ENCODE measurements at regions not wholly inside any gene's neighbourhood (a gene's known extent, or its start where the extent isn't known, plus 50 kb on each side); places are given as distances from the start of the nearest gene placed in this dataset.

GRCh38 chr1:238469146-238469631 lies 578.5 kb upstream of the ZP4 start:
- Histone ChIP-seq H3K27ac (ENCODE audit: low read length in 2 of 2) (no peak overlapping the region), H4K20me1 (ENCODE audit: control insufficient read depth, insufficient read depth, low read length, poor library complexity, severe bottlenecking) (no peaks in the 10 kb centered on the region), H3K4me3 (ENCODE audit: control extremely low read depth in 1 of 5, extremely low read depth in 1 of 5, insufficient read depth in 1 of 5, low read depth in 2 of 5, low read length in 4 of 5) (no peak overlapping the region), H3K27me3 (replicated peaks in 1 of 4; ENCODE audit: control extremely low read depth in 1 of 4, control insufficient read depth in 3 of 4, insufficient read depth in 4 of 4, low read length in 3 of 4) (no peaks in the 10 kb centered on the region), H3K9me3 (ENCODE audit: control extremely low read depth in 1 of 3, control insufficient read depth in 2 of 3, insufficient read depth in 1 of 3, low read length in 2 of 3) (peaks cover 0 to 1% (median 0%) of the 10 kb centered on the region in 3 donors), H2AFZ (ENCODE audit: insufficient read depth, low read depth, low read length, poor library complexity, severe bottlenecking) (no peak overlapping the region), H3K79me2 (ENCODE audit: control insufficient read depth, insufficient read depth, low read length) (no peaks in the 10 kb centered on the region), H3K4me2 (replicated peaks; ENCODE audit: low read depth, low read length, poor library complexity, severe bottlenecking) (no peak overlapping the region), H3K4me1 (ENCODE audit: control insufficient read depth in 2 of 2, insufficient read depth in 2 of 2, low read length in 2 of 2) (no peaks in the 10 kb centered on the region), H3K36me3 (replicated peaks in 1 of 2; ENCODE audit: control extremely low read depth in 1 of 2, control insufficient read depth in 1 of 2, extremely low read depth in 1 of 2, insufficient read depth in 2 of 2, low read length in 1 of 2) (no peaks in the 10 kb centered on the region), H3K9ac (ENCODE audit: low read length) (no peak overlapping the region)
- ChIA-PET CTCF (no interaction called here), POLR2A (no interaction called here)
- ATAC-seq (ENCODE audit: low read depth) (no peak), DNase-seq (no peak)
- Mint-ChIP-seq H3K4me1 (no peaks in the 10 kb centered on the region), H3K27ac (no peak overlapping the region), H3K9me3 (ENCODE audit: insufficient read depth) (peaks cover 3% of the 10 kb centered on the region), H3K27me3 (no peaks in the 10 kb centered on the region), H3K4me3 (no peak overlapping the region)
- WGBS (ENCODE audit: insufficient coverage), result 86% methylated on average over 3 of the region's 4 CpGs
- intact Hi-C loops (cut with micrococcal nuclease), result no loop called here
- TF ChIP-seq EZH2 (IDR thresholded peaks at IDR 0.05; ENCODE audit: borderline replicate concordance, insufficient read depth, low read depth, low read length, poor library complexity, severe bottlenecking), result no peak

DNA sequence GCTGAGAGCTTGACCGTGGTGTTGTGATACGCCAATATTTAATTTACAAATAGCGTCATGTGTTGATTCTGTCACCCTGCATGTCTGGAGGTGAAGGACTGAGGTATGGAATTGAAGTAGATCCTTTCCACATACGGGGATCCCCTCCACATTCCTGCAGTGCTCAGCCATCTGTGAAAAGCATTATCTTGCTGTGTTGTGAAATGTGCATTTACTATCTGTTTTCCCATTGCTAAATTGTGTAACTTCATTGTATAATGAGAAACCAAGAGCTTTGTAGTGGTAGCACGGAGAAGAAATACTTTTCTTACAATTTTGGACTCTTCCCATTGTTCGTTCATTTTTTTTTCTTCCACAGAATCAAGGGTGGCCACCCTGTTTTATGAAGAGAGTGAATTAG lies 577.3 kb upstream of the ZP4 start:
- no peaks in the 10 kb centered on the region for H3K9me3 ChIP-seq (ENCODE audit: control extremely low read depth in 1 of 3, control insufficient read depth in 2 of 3, insufficient read depth in 1 of 3, low read length in 2 of 3)
- no peaks in the 10 kb centered on the region for H3K79me2 ChIP-seq (ENCODE audit: control insufficient read depth, insufficient read depth, low read length)
- H3K27me3 Mint-ChIP-seq, result no peaks in the 10 kb centered on the region
- no peak overlapping the region for H3K27ac Mint-ChIP-seq
- H3K4me2 ChIP-seq (replicated peaks; ENCODE audit: low read depth, low read length, poor library complexity, severe bottlenecking), result no peak overlapping the region
- no peak overlapping the region for H2AFZ ChIP-seq (ENCODE audit: insufficient read depth, low read depth, low read length, poor library complexity, severe bottlenecking)
- H3K4me3 ChIP-seq (ENCODE audit: control extremely low read depth in 1 of 5, extremely low read depth in 1 of 5, insufficient read depth in 1 of 5, low read depth in 2 of 5, low read length in 4 of 5), result no peak overlapping the region
- no peak overlapping the region for H3K9ac ChIP-seq (ENCODE audit: low read length)
- H3K9me3 Mint-ChIP-seq (ENCODE audit: insufficient read depth), result peaks cover 3% of the 10 kb centered on the region
- no peaks in the 10 kb centered on the region for H3K4me1 ChIP-seq (ENCODE audit: control insufficient read depth in 2 of 2, insufficient read depth in 2 of 2, low read length in 2 of 2)
- no peaks in the 10 kb centered on the region for H3K4me1 Mint-ChIP-seq
- DNase-seq (no peak), ATAC-seq (ENCODE audit: low read depth) (no peak)
- no CpG with 5 or more reads among the region's 6 CpGs for WGBS (ENCODE audit: insufficient coverage)
- no peaks in the 10 kb centered on the region for H3K27me3 ChIP-seq (replicated peaks in 1 of 4; ENCODE audit: control extremely low read depth in 1 of 4, control insufficient read depth in 3 of 4, insufficient read depth in 4 of 4, low read length in 3 of 4)
- no peak for TF ChIP-seq CTCF (IDR thresholded peaks at IDR 0.05)
- no peak for TF ChIP-seq EZH2 (IDR thresholded peaks at IDR 0.05; ENCODE audit: borderline replicate concordance, insufficient read depth, low read depth, low read length, poor library complexity, severe bottlenecking)
- H4K20me1 ChIP-seq (ENCODE audit: control insufficient read depth, insufficient read depth, low read length, poor library complexity, severe bottlenecking), result no peaks in the 10 kb centered on the region
- ChIA-PET POLR2A (no interaction called here), CTCF (no interaction called here)
- H3K27ac ChIP-seq (ENCODE audit: low read length in 2 of 2), result no peak overlapping the region
- no peaks in the 10 kb centered on the region for H3K36me3 ChIP-seq (replicated peaks in 1 of 2; ENCODE audit: control extremely low read depth in 1 of 2, control insufficient read depth in 1 of 2, extremely low read depth in 1 of 2, insufficient read depth in 2 of 2, low read length in 1 of 2)
- no peak overlapping the region for H3K4me3 Mint-ChIP-seq
- intact Hi-C loops (cut with micrococcal nuclease), result no loop called here

Measured in B cell (primary cell).